Mucosa of descending colon (tissue), 3 donors: ENCODE measurements at regions not wholly inside any gene's neighbourhood (a gene's known extent, or its start where the extent isn't known, plus 50 kb on each side); places are given as distances from the start of the nearest gene placed in this dataset.
A peak's percentile ranks its signal among the peaks of the same experiment; 100 is the strongest.
"Not testable (repeated sequence)": the region's sequence is repeated elsewhere in the genome, so short reads cannot be mapped to it uniquely, and the experiment has no call there.

Experiments
- ATAC-seq: fragments of 200-7000 bp; cut with Tn5 transposase; one replicate; pipeline ENCODE4 v1.9.1; 2020; ENCODE audit warnings: mild to moderate bottlenecking, moderate library complexity
- DNase-seq, 3 donors: peaks; one replicate each; pipeline ENCODE4 v3.0.0-alpha.2; 2020
- H3K36me3 ChIP-seq: fragments of 200-600 bp; one replicate; pipeline ENCODE4 v1.8.0; 2021; ENCODE audit warnings: low read depth, mild to moderate bottlenecking
- H3K4me1 ChIP-seq: fragments of 200-600 bp; one replicate; pipeline ENCODE4 v1.8.0; 2021; ENCODE audit warnings: low read depth, mild to moderate bottlenecking
- H3K4me3 ChIP-seq: fragments of 200-600 bp; one replicate; pipeline ENCODE4 v1.8.0; 2021; ENCODE audit warnings: mild to moderate bottlenecking
- H3K9me3 ChIP-seq: fragments of 200-600 bp; one replicate; pipeline ENCODE4 v1.8.0; 2021; ENCODE audit warnings: mild to moderate bottlenecking
- intact Hi-C, 2 donors: fragments of 100-400 bp; cut with DNase I in 1 of 2; cut with micrococcal nuclease in 1 of 2; formaldehyde crosslinking; loops; one replicate each; pipeline versions ENCODE4 v1.11.0 to v1.11.1; 2022; cut with DNase I, micrococcal nuclease
- TF ChIP-seq, protein P1 (sequence below): fragments of 200-600 bp; IDR thresholded peaks from one replicate; pipeline ENCODE4 v1.8.0; 2022; ENCODE audit warnings: antibody characterized with exemption, mild to moderate bottlenecking
- donor health status: DM: no; HTN: no; CAD: no; lungs with moderate emphysema.
- donor health status: DM: no; HTN: no; CAD: no.
- donor health status: DM: no; HTN: yes; CAD: no.

DNA sequence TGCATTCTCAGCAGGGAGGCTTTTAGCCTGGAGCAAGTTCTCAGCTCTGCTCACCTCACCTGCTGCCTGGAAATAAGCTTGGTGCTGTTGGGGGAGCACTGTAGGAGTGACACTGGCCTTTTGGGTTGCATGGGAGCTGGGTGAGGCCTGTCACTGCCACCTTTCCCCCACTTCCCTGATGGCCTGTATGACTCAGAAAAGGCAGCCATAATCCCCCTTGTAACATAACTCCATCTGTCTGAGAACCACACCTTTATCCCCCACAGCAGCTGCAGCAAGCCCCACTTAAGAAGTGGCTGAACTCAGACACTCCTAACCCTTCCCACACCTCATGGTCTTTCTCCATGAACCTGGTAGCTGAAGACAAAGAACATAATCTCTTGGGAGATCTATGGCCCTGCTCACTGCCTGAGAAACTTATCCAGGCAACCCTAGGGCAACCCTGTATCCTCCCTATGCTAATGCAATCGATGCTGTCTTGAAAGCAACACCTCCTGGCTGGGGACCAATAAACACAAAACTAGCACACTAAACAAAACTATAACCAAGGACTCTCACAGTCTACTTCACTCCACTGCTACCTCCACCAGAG lies 258.9 kb upstream of the OSR1 start:
- Histone ChIP-seq H3K9me3 (peaks cover 19% of the 10 kb centered on the region), H3K4me1 (no peaks in the 10 kb centered on the region), H3K4me3 (no peak overlapping the region), H3K36me3 (no peaks in the 10 kb centered on the region)
- intact Hi-C loops, result no loop called here
- TF ChIP-seq, protein P1, sequence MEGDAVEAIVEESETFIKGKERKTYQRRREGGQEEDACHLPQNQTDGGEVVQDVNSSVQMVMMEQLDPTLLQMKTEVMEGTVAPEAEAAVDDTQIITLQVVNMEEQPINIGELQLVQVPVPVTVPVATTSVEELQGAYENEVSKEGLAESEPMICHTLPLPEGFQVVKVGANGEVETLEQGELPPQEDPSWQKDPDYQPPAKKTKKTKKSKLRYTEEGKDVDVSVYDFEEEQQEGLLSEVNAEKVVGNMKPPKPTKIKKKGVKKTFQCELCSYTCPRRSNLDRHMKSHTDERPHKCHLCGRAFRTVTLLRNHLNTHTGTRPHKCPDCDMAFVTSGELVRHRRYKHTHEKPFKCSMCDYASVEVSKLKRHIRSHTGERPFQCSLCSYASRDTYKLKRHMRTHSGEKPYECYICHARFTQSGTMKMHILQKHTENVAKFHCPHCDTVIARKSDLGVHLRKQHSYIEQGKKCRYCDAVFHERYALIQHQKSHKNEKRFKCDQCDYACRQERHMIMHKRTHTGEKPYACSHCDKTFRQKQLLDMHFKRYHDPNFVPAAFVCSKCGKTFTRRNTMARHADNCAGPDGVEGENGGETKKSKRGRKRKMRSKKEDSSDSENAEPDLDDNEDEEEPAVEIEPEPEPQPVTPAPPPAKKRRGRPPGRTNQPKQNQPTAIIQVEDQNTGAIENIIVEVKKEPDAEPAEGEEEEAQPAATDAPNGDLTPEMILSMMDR, result no peak
- DNase-seq (no peak), ATAC-seq (no peak)

DNA sequence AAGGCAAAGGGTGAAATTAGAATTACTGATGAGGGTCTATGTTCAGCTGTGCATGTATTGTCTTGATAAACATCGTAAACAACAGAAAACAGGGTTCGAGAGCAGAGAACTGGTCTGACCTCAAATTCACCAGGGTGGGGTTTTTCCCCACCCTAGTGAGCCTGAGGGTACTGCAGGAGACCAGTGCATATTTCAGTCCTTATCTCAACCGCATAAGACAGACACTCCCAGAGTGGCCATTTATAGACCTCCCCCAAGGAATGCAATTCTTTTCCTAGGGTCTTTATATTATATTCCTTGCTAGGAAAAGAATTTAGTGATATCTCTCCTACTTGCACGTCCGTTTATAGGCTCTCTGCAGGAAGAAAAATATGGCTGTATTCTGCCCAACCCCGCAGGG lies 257.0 kb upstream of the OSR1 start:
- H3K4me3 ChIP-seq, H3K36me3 ChIP-seq, DNase-seq, intact Hi-C loops, ATAC-seq, H3K4me1 ChIP-seq: not testable (repeated sequence)
- peaks cover 19% of the 10 kb centered on the region for H3K9me3 ChIP-seq

DNA sequence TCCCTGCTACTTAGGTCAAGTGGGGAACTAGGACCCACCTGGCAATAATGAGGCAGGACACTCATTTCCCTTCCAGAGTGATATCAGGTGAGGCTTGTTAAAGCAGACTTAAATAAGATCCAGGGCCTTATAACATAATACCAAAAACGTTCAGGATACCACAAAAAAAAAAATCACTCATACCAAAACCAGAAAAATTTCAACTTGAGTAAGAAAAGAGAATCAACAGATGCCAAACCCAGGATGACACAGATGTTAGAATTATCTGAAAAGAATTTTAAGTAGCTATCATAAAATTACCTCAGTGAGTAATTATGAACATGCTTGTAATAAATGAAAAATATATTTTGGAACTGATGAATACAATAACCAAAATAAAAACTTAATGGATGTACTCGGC lies 255.6 kb upstream of the OSR1 start:
- H3K9me3 ChIP-seq, result peaks cover 19% of the 10 kb centered on the region
- intact Hi-C loops, result no loop called here
- DNase-seq (no peak), ATAC-seq (no peak)
- H3K36me3 ChIP-seq, result no peaks in the 10 kb centered on the region
- no peak overlapping the region for H3K4me3 ChIP-seq
- no peaks in the 10 kb centered on the region for H3K4me1 ChIP-seq
- TF ChIP-seq, protein P1, result no peak

DNA sequence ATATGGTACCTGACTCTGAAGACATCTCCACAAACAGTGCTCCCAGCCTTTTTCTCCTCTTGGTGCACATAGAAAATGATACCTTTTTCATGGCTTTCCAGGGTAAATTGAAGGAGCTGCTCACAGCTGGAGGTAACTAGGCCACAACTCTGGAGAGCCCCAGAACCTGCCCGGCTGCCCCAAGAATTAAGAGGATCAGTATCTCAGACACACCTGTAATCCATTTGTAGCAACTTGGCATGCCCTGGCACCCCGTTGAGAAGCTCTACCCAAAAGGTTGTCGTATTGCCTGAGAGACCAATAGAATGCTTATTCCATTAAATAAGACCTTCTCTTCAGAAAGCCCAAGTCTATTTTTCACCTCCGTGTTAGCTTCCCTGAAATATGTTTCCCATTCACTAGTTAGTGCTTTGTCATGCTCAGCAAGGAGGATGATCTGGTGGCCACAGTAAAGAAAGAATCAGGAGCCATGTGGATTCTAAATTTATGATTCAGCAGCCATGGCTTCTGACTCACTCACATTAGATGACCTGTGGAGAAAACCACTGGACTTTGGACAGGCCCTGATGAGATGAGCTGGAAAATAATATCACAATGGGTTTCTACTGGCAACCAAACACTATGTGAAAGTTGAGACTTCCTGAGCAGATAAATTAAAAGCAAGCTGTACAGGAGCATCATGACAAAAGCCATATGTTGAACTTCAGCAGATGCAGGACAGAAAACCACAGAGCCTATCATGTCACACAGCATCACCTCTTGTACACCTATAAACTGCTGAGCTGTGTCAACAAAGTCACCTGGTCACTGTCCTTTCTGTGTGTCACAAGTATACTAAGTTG lies 253.3 kb upstream of the OSR1 start:
- H3K36me3 ChIP-seq, result no peaks in the 10 kb centered on the region
- DNase-seq (peak in 1 of 3 donors; percentile 15), ATAC-seq (peak; percentile 86)
- TF ChIP-seq, protein P1, result no peak
- H3K4me1 ChIP-seq, result no peaks in the 10 kb centered on the region
- intact Hi-C loops, result no loop called here
- no peak overlapping the region for H3K4me3 ChIP-seq
- peaks cover 17% of the 10 kb centered on the region for H3K9me3 ChIP-seq

DNA sequence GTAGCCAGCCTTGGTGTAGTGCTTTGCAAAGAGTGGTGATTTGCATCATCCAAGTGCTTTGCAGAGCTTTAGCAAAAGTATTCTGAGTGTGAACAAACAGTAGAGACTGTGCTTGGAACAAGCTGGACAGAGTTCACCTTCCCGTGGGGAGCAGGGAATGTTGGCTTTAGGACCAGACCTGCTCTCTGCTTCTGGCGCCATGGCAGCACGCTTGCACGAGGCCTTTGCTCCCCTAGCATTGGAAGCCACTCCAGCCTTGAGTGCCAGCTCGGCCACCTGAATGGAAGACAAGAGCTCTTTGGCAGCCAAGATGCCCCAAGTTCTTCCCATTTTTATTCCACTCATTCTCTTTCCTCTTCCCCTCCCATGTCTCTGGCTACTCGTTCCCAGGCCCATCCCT lies 250.8 kb upstream of the OSR1 start:
- Histone ChIP-seq H3K4me1 (no peaks in the 10 kb centered on the region), H3K36me3 (no peaks in the 10 kb centered on the region), H3K4me3 (no peak overlapping the region), H3K9me3 (peaks cover under 1% of the 10 kb centered on the region)
- TF ChIP-seq, protein P1, result no peak
- ATAC-seq (no peak), DNase-seq (no peak)
- intact Hi-C loops, result no loop called here
